Activated CD4-positive, alpha-beta T cell treated with anti-CD3 and anti-CD28 coated beads, Interleukin-2, Interleukin-4, amounts not matched to agents 100 ng/mL and 50 ng/mL, durations not matched to agents 16 hours and 8 hours (primary cell): ENCODE measurements at regions not wholly inside any gene's neighbourhood (a gene's known extent, or its start where the extent isn't known, plus 50 kb on each side); places are given as distances from the start of the nearest gene placed in this dataset.
A peak's percentile ranks its signal among the peaks of the same experiment; 100 is the strongest.
"Not testable (repeated sequence)": the region's sequence is repeated elsewhere in the genome, so short reads cannot be mapped to it uniquely, and the experiment has no call there.

Experiments
- DNase-seq: peaks from one replicate; pipeline ENCODE4 v3.0.0-alpha.2; 2020; ENCODE audit warnings: low spot score

DNA sequence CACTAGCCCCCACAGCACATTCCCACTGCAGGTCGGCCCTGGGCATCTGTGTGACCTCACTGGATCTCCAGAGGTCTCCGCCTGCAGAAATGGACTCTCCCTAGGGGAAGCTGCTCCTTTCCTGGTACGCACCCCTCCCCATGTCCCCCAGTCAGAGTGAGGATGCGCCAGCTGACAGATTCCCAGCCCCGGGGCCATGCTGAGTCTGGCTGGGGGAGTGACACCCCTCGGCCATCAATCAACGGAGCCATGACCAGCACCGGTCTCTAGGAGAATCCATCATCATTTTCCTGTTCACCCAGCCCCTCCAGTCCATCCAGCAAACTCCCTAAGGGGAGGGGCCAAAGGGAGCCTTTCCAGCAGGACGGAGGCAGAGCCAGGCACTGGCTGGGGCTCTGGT, 68.7 kb upstream of the PAX7 start:
- no peak for DNase-seq

DNA sequence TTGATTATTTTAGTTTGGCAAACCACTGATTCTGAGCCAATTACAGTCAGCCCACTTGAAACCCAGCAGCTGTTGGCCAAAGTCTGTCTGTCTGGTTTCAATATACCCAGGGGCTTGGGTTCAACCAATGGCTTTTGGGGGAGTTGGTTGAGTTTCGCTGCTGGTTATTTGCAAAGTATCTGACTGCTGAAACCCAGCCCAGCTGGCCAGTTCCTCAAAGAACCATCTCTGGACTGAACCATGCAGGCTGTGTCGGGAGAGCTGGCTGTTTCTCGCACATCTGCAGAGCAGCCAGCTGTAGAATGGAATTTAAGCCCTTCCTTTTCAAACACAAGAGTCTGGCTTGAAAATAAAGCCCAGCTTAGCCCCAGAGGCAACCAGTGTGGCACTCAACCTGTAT, 66.0 kb upstream of the PAX7 start:
- DNase-seq = no peak

DNA sequence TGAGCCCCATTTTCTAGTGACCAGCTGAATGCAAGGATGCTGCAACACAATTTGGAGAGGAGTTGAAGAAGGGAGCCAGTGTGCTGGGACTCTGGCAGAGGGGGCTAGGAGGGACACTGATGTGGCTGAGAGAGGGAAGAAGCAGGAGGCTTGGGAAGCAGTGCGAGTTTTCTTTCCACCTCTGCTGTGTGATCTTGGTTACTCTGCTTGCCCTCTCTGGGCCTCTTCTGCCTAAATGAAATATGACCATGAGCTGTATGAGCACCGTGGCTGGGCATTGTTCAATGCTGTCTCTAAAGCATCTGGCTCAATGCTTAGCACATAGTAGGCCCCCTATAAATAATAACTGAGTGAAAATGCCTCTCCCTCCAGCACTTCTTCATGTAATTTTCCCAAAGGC, 65.3 kb upstream of the PAX7 start:
- no peak for DNase-seq

DNA sequence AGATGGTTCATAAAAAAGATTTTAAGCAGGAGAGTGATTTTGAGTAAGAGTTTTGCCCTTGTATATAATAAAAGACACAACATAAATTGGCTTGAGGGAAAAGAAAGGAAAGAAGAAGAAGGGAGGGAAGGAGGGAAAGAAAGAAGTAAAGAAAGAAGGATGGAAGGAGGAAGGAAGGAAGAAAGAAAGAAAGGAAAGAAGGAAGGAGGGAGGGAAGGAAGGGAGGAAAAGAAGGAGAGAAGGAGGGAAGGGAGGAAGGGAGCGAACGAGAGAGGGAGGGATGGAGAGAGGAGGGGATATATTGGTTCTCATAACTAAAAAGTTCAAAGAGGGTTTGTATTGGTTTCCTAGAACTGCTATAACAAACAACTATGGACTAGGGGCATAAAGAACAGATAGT, 62.2 kb upstream of the PAX7 start:
- no peak for DNase-seq

DNA sequence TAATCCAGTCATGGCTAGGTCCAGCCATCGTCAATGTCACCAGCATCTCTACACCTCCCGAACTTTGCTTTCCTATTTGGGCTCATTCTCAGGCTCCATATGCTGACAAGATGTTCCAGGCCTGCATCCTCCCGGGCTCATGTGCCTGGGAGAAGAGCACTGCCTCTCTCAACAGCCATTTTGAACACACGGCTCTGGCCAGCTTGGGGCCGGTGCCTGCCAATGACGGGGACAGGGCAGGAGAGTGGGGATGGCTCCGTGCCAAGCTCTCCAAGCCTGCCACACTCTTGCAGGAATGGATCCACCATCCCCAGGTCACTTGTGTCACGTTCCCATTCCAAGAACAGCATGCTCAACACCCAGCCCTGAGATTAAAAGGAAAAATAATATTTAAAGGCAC, 61.4 kb upstream of the PAX7 start:
- DNase-seq = no peak

DNA sequence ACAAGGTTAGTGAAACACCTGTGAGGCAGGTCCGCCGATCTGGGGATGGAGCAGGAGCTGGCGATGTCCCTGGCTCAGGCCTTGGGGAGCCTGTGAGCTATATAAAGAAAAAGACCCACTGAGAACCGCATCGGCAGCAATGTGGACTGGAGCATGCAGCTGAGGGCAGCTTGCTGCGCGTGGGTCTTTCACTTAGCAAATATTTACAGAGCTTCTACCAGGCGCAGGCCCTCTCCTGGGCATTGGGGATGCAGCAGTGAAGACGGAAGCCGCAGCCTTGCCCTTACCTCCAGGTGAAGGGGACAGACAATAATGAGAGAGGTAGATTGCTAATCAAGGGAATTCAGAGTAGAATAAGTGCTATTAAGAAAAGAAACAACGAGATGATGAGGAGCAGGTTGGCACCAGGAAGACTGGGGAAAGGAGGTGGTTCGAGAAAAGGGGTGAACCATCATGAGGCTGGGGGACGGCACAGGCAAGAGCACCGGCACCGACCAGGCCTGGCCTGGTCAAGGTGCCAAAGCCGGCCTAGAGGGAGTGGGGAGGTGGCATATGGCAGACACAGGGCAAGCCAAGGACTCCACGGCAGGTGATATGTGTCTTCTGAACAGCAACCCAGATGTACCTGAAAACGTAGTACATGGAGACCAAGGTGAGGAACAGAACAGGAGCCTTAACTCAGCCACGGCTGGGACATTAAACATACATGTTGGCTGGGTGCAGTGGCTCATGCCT, 60.7 kb upstream of the PAX7 start:
- no peak for DNase-seq

DNA sequence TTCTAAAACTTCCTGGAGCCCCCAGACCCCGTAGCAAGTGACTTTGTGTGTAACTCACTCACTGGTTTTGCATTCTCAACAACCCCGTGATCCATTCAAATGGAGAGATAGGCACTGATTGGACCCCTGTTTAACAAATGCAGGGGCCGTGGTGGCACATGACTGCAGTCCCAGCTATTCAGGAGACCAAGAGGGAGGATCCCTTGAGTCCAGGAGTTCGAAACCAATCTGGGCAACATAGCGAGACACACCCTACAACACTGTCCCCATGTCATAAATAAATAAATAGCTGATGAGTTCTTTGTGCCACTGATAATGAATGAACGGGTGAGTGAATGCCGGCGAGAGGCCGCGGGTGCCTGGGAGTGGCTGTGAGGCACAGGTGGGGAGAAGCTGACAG, 59.4 kb upstream of the PAX7 start:
- no peak for DNase-seq

DNA sequence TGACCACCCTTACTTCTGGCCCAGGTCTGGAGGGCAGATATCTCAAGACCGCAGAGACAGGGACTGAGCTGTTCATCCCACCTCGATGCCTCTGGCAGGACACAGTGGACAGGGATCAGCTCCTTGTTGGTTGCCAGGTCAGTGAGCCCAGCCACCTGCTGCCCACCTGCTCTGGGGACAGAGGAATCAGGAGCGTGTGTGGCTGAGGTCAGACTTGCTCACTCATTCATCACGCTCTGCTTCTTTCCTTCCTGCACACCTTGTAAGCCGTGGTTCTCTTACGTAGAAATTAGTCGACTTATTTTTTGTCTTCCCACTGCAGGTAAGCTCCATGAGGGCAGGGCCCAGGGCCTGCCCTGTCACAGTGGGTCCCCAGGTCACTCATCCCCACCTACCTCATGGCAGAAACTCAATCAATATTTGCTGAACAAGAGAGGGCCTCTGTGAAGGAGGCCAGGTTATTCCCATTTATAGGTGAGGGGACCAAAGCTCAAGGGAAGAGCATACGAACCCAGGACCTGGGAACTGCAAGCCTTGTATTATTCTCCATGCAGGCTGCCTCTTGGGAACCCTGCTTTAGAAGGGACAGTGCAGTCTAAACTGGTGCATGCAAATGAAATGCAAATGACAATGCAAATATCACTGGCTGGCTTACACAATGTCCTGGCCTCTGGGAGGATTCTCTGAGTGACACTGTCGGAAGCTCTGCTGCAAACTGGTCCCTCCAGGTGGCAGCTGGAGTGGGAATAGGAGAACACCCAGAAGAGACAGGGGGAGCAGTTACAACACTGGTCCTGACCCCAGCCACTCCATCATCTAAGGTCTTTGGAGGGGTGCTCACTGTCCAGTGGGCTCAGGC, 58.4 kb upstream of the PAX7 start:
- no peak for DNase-seq

DNA sequence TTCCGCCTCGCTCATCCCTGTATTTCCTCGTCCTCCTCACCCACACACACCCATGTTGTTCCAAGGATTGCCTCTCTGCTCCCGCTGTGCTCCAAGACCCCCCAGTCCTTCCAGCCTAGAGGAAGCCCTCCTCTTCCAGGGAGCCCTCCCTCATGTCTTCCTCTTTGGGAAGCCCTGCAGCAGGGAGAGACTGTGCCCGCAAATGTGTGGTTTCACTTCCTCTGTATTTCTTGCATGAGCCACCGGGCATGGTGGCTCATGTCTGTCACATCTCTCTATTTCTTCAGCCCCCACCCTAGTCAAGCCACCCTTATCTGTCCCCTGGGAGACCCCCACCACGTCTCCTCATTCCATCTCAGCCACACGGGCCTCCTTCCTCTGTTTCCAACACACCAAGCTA, 57.5 kb upstream of the PAX7 start:
- DNase-seq = no peak

DNA sequence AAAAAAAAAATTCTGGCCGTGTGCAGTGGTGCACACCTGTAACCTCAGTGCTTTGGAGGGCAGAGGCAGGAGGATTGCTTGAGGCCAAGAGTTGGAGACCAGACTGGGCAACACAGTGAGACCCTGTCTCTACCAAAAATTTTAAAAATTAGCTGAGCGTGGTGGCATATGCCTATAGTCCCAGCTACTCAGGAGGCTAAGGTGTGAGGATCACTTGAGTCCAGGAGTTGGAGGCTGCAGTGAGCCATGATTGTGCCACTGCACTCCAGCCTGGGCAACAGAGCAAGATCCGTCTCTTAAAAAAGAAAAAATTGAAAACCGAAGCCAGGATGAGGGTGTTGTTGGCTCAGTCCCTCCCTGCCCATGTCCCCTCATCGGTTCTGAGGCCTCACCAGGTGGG, 55.9 kb upstream of the PAX7 start:
- DNase-seq = no peak

DNA sequence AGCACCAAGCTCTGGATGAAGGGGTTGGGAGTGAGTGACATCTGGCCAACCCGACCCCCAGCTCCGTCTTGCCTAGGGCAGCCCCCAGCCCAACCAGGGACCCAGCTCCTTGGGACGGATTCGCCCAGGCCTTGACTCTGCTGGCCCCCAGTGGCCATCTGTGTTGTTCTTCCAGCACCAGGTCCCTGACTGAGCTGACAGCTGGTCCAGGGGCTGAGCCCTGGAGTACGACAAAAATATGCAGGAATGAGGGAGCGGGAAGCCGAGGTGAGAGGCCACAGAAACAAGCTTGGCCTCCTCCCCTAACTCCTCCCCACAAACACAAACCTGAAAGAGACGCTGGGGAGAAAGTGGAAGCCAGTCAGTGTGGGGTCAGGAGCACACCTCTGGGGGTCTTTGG, 55.0 kb upstream of the PAX7 start:
- DNase-seq = peak; percentile 35

DNA sequence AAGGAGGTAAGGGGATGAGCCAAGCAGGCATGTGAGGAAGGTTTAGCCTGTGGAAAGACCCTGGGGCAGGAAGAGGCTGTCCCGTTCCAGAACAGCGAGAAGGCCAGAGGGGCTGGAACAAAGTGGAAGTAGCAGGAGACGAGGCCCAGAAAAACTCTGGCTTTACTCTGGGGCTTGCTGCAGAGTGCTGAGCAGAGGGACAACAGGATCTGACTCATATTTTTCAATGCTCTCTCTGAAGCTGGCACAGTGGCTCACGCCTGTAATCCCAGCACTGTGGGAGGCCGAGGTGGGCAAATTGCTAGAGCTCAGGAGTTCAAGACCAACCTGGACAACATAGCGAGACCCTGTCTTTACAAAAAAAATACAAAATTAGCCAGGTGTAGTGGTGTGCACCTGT, 52.4 kb upstream of the PAX7 start:
- no peak for DNase-seq

DNA sequence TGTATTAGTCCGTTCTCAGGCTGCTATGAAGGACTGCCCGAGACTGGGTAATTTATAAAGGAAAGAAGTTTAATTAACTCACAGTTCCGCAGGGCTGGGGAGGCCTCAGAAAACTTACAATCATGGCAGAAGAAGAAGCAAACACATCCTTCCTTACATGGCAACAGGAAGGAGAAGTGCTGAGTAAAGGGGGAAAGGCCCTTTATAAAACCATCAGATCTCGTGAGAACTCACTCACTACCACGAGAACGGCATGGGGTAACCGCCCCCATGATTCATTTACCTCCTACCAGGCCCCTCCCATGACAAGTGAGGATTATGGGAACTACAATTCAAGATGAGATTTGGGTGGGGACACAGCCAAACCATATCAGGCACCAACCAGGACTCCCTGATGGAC, 51.4 kb upstream of the PAX7 start:
- not testable (repeated sequence) for DNase-seq

DNA sequence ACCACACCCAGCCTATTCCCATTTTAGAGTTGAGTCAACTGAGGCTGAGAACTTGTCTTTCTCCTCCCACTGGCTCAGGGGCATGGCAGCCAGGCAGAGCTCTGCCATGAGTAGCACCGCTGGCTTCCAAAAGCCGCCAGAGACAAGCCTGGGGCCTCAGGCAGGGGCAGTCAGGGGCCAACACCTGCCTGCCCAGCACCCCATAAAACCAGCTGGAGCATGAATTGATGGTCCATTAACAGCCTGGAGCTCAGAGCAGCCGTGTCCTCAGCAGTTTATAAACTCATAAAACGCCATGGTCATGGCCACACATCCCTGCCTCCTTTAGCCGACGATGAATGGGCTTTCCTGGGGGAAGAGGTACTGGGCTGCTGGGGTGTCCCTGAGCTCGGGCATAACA, 50.6 kb upstream of the PAX7 start:
- DNase-seq = no peak

DNA sequence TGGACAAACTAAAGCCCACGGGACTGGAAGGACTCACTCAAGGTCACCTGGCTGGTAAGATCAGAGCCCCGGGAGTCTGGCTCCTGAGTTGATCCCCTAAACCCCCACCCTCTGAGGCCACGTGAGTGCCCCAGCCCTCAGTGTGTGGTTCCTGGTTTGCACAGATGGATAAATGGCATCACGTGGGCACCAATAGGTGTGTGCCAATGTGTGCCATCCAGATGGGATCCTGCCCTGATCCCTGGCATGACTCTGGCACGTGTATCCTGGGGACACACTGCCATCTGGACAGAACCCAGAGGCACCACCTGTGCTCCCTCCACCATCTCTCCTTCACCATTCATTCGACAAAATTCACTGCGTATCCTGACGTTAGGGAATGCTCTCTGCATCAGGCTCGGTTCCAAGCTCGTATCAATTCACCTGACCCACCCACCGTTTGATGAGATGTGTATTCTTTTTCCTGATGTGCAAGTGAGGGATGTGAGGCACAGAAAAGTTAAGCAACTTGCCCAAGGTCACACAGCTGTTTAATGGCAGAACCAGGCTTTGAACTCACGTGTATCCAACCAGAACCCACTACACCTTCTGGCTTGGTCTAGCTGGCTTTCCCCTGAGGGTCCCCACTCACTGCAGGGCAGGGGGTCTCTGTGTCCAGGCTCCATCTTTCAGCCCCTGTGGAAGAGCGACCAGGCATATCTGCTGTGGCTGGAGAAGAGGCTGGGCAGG, 49.8 kb upstream of the PAX7 start:
- no peak for DNase-seq
